HG02973 (cell line): ENCODE measurements at regions not wholly inside any gene's neighbourhood (a gene's known extent, or its start where the extent isn't known, plus 50 kb on each side); places are given as distances from the start of the nearest gene placed in this dataset.
"Not testable (repeated sequence)": the region's sequence is repeated elsewhere in the genome, so short reads cannot be mapped to it uniquely, and the experiment has no call there.

Experiments
- ATAC-seq: cut with Tn5 transposase; IDR thresholded peaks from one replicate; pipeline ENCODE4 v1.9.1; 2021; ENCODE audit warnings: moderate library complexity; ENCODE audit not compliant: unreplicated experiment

DNA sequence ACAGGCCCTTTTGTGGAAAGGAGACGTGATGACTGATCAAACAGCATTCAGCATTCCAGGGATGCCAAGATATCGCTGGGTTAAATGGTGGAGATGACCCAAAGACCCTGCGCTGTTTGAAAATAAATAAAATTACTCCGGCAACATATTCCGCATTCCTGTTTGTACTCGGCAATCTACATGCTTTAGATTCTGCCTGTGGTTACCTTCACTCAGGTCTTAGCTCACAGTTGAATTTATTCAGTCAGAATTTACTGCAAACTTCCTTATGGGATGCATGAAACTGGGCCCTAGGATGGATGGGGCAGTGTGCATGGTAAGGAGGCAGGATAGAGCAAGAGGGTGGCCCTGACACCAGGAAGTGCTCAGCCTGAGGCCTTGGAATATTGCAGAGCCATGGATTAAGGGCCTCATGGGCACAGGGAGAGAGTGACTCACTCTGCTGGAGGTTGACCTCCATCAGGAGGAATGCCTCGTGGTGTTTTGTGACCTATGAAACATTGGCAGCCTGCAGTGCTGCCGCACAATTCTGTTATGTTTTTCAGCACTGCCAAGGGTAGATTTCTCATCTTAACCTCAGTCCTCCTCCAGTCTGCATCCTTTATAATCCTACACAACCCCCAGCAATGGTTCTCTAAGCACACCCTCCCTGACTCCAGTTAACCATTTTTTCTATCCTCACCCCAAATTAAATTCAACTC lies 321.4 kb downstream of the IRS1 start:
- no peak for ATAC-seq

DNA sequence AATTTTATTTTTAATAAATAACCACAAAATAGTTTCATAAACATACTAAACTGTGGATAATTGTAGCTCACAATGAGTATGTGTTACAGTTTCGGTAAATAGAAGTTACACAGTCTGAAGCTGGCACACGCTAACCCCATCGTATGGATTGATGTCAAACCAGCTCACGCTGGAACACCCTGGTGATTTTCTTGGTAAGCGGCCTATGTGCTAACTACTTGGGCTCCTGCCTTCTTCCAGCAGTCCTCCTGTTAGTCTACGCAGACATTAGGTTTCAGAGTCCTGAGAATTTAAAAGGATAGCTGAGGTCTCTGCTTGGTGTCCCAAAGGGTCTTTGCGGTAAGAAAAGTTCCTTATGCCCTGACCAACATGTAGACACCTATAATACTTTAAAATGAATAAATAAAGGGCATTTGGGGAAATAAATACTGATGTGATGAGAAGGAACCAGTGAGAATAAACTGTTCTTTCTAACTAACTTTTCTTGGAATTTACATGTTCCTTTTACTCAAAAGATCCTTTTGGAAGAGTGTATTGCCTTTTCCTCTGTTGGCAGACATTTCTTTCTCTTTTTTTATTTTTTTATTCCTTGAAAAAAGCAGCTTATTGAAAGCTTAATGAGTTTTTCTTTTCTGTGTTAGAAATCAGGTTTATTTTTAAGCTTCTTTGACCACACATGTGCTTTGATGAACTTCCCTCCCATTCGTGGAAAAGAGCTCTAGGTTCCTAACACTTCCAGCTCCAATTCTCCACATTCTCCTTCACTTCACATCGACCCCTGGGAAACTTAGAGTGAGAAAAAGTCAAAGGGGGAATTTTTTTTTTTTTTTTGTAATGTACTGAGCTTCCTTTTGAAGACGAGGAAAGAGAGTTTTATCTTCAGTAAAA lies 322.2 kb downstream of the IRS1 start:
- no peak for ATAC-seq

DNA sequence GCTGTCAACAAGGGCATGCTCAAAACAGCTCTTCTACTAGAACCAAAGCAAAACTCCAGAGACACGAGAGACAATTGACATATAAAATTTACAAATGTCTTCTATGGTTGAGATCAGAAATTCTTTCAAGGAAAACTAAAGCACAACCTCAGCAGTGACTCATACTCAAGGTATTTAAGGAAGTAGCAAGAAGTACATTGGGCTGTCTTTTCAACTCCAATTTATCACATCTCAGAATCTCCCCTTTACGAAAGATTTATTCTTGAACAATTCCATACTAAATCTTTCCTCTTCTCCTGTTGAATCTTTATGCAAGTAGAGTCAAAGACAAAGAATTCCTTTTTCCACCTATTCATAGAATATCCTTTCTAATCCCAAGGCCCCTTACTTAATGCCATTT lies 324.0 kb downstream of the IRS1 start:
- no peak for ATAC-seq

DNA sequence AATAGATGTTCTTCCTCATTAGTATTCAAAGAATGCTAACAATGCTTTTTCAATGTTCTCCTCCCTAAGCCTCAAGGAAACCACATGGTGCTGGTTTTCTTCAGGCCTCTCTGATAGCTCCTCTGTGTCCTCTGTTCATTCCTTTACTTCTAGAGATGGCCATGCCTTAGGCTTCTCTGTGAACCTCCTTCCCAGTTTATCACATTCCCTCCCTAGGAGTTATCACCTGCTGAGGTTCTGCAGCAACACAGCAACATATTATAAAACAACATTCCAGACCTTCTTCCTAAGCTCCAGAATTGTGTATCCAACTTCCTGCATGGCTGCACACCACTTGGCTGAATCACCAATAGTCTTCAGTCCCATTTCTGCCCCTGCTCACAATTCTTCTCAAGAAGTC lies 325.5 kb downstream of the IRS1 start:
- no peak for ATAC-seq

DNA sequence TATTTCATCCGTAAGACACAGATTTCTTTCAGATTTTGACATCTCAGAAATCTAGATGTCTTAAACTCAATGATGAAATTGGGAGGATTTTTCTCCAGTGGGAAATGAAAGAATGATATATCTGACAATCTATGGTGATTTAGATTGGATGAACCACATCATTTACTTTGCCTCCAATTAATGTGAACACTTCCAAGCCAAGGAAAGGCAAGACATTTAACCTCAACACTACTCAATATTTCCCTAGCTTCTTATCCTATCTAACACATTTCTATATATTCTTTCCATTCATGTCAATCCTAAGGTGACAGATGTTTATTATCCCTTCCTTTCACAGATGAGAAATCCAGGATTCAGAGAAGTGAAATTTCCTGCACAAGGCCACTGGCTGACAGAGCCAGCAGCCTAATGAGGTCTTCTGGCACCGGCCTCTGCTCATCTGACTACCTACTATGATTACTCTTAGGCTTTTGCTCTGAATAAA lies 327.6 kb downstream of the IRS1 start:
- no peak for ATAC-seq

DNA sequence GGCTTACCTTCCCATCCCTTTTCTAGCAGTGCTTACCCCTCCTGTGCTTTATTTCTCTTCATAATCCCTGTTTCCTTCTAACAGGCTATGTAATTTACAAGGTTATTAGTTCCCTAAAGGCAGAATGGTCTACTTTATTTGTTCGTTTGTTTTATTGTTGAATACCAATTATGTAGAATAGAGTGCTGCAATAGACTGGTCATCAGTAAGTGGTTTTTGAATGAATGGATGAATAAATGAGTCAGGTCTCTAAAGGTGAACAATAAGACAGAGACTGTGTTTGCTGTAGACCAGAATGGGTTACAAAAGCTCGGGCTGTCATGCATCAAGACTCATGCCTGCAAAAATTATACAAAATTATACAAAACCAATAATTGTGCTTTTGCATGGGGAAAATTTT lies 332.0 kb downstream of the IRS1 start:
- ATAC-seq = no peak

DNA sequence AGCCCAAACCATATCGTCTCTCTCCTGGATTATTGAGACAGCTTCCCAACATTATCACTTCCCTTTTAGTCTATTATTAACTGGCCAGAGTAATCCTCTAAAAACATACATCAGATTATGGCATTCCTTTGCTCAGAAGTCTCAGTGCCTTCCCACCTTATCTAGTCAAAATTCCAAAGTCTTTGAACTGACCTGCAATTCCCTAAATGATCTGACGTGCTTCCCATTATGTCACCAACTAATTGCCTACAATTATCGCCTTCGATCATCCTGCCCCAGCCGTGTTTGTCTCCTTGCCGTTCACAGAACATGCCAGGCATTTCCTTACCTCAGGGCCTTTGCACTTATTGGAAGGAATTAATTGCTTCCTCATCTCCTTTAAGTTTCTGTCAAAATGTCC lies 332.4 kb downstream of the IRS1 start:
- ATAC-seq = no peak

DNA sequence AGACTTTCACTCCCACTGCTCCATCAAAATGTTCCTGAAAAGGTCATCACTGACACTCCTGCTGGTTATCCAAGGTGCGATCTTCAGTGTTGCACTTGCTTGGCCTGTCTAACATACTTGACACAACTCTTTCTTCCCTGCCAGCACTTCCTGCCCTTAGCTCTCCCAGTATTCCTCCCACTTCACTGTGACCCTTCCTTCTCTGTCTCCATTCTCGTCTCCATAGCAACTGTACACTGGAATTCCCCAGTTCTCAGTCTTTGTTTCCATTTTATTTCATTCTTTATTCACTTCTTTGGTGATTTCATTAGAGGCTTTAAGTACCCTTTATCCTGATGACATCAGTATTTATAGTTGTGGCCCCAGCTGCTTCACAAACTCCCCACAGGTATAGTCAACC lies 333.0 kb downstream of the IRS1 start:
- ATAC-seq = no peak

DNA sequence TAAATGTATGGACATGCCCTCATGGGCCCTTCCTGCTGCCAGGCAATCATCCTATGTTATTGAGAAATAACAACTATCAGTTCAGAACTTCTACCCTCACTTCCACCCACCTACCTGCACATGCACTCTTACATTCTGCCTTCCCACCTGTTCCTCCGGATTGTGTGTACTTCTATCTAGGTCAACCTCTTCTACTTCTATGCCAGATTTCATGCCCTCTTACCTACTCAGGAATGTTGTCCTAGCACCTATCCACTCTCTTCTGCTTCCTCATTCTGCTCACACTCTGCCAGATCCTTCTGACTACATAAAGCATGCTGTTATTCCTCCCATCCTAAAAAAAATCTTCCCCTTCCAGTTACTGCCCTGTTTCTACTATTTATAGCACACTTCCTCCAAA lies 333.5 kb downstream of the IRS1 start:
- no peak for ATAC-seq

DNA sequence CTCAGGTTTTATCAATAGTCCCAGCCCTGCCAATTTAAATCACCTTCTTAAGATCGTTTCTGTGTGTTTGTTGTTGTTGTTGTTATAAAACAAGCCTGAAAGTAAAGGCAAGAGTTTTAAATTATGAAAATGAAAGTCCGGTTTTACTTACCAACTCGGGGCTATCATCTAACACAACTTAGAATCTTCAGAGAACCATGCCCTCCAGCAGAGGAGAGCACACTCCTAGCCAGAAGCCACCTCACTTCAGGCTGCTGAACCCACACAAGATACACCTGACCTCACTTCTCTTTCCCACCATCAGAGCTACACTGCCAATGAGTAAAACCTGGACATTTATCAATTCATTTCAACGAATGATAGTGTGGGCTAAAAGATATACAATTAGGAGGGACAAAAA lies 335.2 kb downstream of the IRS1 start:
- ATAC-seq = no peak

DNA sequence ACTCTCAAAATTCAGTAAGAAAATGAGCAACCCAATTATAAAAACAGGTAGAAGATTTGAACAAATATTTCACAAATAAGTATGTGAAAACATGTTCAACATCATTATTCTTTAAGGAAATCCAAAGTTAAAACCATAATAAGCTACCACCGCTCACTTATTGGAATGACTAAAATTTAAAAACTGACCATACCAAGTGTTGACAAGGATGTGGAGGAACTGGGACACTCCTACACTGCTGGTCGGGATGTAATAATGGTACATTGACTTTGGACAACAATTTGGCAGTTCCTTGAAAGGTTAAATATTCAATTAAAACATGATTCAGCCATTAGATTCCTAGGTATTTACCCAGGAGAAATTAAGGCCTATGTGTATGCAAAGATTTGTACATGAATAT lies 336.5 kb downstream of the IRS1 start:
- ATAC-seq = no peak

DNA sequence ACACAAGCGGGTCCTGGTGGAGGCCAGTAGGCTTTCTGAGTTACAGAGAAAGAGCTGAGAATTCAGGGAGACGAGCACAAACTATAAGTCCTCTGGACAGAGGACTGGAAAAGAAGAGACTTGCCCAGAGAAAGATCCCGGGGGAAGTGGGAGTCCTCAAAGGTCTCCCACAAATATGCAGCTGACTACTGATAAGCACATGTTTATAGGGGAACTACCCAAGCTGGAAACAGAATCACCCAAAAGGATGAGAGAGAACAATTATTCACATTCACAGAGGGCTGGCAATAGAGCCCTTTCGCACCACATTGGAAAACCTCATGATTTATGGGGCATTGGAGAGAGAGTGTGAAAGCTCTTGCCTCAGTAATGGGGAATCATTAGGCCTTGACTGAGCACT lies 337.6 kb downstream of the IRS1 start:
- no peak for ATAC-seq

DNA sequence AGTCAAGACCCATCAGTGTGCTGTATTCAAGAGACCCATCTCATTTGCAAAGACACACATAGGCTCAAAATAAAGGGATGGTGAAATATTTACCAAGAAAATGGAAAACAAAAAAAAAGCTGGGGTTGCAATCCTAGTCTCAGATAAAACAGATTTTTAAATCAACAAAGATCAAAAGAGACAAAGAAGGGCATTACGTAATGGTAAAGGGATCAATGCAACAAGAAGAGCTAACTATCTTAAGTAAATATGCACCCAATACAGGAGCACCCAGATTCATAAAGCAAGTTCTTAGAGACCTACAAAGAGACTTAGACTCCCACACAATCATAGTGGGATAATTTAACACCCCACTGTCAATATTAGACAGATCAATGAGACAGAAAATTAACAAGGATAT lies 343.5 kb downstream of the IRS1 start:
- ATAC-seq = not testable (repeated sequence)

DNA sequence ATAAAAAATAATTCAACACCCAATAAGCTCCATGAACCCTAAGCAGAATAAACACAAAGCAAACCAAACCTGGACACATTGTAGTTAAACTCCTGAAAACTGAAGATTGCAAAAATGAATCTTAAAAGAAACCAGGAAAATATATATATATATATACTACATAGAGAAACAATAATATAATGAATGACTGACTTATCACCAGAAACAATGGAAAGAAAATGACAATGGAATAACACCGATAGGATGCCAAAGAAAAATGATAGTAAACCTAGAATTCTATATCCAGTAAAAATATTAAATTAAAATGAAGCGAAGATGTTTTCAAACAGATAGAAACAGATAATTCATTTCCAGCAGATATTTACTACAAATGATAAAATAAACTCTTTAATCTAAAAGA lies 346.9 kb downstream of the IRS1 start:
- no peak for ATAC-seq

DNA sequence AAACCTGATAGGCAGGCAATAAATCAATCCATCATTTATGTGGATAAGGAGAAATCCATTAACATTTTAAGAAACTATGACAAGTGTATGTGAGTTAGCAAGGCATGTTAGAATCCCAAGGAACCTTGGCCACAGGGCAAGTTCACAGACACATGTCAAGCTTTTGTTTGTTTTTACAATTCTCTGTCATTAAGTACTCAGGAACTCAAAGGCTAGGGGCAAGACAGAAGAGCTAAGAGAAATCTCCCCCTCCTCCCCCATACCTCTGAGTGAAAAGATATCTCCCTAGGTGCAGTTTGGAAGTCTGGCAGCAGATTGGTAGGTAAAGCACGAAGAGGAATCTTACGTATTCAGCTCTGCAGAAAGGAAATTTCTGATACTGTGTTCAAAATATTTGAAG lies 348.1 kb downstream of the IRS1 start:
- ATAC-seq = no peak

DNA sequence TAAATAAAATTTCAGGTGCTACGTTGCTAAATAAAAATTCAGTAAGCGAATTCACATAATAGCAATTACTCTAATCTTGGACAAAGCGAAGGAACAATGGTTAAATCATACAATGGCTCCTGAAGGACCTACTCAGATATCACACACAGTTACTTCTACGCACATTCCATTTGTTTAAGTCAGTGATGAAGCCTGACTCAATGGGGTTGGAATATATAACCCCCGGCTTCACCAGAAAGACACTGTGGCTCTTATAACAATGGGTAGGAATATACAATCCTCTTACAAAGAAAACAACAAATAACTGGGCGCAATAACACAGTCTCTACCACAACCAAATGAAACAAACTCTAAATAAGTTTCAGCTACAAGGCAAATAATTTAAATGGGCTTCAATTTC lies 349.5 kb downstream of the IRS1 start:
- ATAC-seq = no peak

DNA sequence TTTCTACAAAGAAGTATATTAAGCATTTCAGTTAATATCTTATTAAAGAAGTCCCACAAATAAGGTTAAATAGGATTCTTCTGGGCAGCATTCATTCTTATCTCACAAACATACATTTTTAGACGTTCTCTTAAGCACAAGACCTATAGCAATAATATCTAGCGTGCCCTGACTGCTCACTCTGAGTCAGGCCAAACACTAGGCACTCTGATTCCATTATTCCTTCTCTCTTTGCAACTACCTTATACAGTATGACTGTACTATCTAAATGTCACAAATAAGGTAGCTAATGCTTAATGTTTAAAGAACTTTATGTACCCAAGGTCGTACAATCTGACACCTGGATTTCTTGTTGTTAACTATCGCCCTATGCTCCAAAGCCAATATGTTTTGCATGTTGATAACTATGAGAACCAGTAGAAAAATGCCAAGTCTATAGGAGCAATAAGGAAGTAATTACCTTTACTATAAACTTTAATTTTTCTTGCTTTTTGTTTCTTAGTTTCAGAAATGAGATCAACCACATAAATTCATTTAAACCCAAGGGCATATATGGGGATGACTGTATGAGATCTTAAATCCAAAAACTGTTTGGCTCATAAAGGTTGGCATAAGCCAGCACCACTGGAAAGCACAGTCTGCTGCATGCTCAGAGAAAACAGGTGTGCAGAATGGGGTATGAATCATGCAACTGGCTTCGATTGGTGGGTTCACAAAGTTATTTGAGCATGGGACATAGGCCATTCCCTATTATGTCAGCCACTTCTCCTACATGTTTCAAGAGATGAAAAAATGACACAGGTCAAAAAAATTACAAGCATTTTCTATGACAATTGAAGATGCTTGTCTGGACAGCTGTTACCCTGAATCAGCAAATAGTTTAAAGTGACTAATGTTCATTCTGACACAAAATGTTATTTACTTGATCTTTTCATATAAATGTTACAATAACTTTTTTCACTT lies 352.0 kb downstream of the IRS1 start:
- ATAC-seq = no peak

DNA sequence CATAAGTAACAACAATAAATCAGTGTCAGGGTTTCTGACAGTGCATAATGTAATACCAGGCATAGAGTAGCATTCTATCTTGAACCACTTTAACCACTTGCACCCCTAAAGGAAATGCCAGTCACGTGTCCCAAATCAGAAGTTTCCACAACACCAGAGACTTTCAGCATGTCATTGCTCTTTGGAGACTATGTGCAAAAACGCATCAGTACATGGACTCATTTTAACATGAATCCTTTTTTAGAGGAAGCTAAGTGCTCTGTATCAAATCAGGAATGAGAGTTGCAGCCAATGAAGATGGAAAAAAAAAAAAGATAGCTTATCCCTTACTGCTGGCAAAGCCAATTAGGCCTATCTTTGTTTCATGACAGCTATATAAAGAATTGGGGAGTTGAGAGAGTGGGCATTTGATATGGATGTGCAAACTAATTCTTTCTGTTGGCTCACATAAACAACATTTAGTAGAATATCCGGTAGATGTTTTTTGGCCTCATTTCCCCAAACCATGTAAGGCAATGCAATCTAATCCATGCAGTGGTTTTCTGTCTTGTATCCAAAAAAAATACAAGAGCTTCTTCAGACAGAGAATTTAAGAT lies 353.1 kb downstream of the IRS1 start:
- no peak for ATAC-seq

DNA sequence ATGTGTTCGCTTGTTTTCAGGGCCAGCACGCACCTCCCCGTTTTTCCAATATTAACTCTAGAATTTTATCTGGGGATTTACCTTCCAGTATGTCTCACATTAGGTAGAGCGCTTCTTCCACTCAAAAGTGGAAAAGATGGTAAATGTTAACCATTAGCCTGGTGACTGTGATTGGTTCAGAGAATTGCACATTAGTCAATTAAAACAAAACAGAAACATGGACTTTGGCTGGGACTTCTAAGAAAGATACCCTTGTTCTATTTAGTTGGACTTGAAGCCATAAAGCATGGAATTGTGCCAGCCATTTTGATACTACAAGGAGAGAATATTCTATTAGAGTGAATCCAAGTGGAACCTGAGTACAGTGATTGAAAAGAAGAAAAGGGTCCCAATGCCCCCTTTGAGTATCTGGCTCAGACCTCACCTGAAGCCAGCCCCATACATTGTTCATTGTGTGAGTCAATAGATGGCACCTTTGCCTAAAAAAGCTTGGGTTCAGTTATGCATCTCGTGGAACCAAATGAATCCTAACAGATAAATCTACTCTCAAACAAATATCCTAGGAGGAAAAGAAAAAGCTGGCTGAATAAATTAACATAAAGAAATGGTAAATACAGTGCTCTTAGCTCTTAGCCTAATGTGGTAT lies 354.3 kb downstream of the IRS1 start:
- ATAC-seq = no peak

DNA sequence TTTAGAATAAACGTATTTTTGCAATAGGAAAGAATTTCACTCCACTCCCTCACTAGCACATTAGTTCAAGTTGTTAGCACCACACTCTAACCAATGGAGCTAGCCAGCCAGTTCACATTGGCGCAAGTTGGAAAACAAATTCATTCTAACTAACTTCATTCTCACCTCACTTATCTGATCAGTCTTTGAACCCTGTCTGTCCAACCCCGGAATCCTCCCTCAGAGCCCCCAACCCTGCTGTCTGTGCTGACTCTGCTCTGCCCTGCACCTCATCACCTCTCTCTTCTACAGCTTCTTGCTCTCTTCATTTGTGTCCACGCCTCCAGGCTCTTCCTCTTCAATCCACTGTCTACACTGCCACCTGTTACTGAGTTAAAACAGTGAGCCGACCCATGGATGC lies 356.5 kb downstream of the IRS1 start:
- no peak for ATAC-seq
